RKO (cell line): ENCODE measurements at regions not wholly inside any gene's neighbourhood (a gene's known extent, or its start where the extent isn't known, plus 50 kb on each side); places are given as distances from the start of the nearest gene placed in this dataset.
"Not testable (repeated sequence)": the region's sequence is repeated elsewhere in the genome, so short reads cannot be mapped to it uniquely, and the experiment has no call there.

Experiments used
- DNase-seq: peaks from one replicate; pipeline ENCODE4 v3.0.0-alpha.2; 2016; ENCODE audit warnings: low spot score

- DNase-seq: not testable (repeated sequence)
These were observed 775.8 kb upstream of the TPTE start for GRCh38 chr21:9745457-9746108.

GRCh38 chr21:9746311-9746710 lies 775.1 kb upstream of the TPTE start:
- DNase-seq: not testable (repeated sequence)

- DNase-seq: not testable (repeated sequence)
These were observed 774.4 kb upstream of the TPTE start for GRCh38 chr21:9746831-9747606.

GRCh38 chr21:9747870-9748269 lies 773.5 kb upstream of the TPTE start:
- DNase-seq: not testable (repeated sequence)

- not testable (repeated sequence) for DNase-seq
These were observed 772.9 kb upstream of the TPTE start for GRCh38 chr21:9748451-9748850.

- not testable (repeated sequence) for DNase-seq
These were observed 771.6 kb upstream of the TPTE start for GRCh38 chr21:9749741-9750230.

- DNase-seq: no peak
These were observed 770.9 kb upstream of the TPTE start for GRCh38 chr21:9750341-9751086.

GRCh38 chr21:9751087-9751585 lies 770.2 kb upstream of the TPTE start:
- not testable (repeated sequence) for DNase-seq

GRCh38 chr21:9752028-9752427 lies 769.4 kb upstream of the TPTE start:
- DNase-seq: not testable (repeated sequence)

- not testable (repeated sequence) for DNase-seq
These were observed 767.9 kb upstream of the TPTE start for GRCh38 chr21:9753441-9753840.

GRCh38 chr21:9753943-9754342 lies 767.4 kb upstream of the TPTE start:
- DNase-seq: no peak

GRCh38 chr21:9754434-9754833 lies 766.9 kb upstream of the TPTE start:
- DNase-seq: not testable (repeated sequence)

- DNase-seq: no peak
These were observed 765.8 kb upstream of the TPTE start for GRCh38 chr21:9755611-9756010.

GRCh38 chr21:9756677-9757076 lies 764.7 kb upstream of the TPTE start:
- DNase-seq: no peak

- DNase-seq: not testable (repeated sequence)
These were observed 764.3 kb upstream of the TPTE start for GRCh38 chr21:9757118-9757517.

- not testable (repeated sequence) for DNase-seq
These were observed 763.8 kb upstream of the TPTE start for GRCh38 chr21:9757572-9757971.

- no peak for DNase-seq
These were observed 763.2 kb upstream of the TPTE start for GRCh38 chr21:9758141-9758540.

GRCh38 chr21:9758888-9759287 lies 762.5 kb upstream of the TPTE start:
- no peak for DNase-seq

GRCh38 chr21:9759972-9760371 lies 761.4 kb upstream of the TPTE start:
- DNase-seq: no peak

- no peak for DNase-seq
These were observed 760.8 kb upstream of the TPTE start for GRCh38 chr21:9760398-9761074.

GRCh38 chr21:9763306-9763705 lies 758.1 kb upstream of the TPTE start:
- DNase-seq: no peak

GRCh38 chr21:9763807-9764206 lies 757.6 kb upstream of the TPTE start:
- no peak for DNase-seq
